Stomach (tissue), 8 donors: ENCODE measurements at regions not wholly inside any gene's neighbourhood (a gene's known extent, or its start where the extent isn't known, plus 50 kb on each side); places are given as distances from the start of the nearest gene placed in this dataset.

Experiments
- DNase-seq, 2 donors: peaks; one replicate each; pipeline versions ENCODE4 v3.0.0 to v3.0.0-alpha.2; 2013 to 2019
- H3K27ac ChIP-seq, 5 donors: fragments of 200-600 bp in 4 of 5; sonication (generic) in 4 of 5; one replicate each; pipeline ENCODE4 v1.5.1; 2013 to 2019; ENCODE audit warnings: mild to moderate bottlenecking in 1 of 5, moderate library complexity in 1 of 5
- H3K27me3 ChIP-seq, 3 donors: fragments of 200-600 bp; sonication (generic); one replicate each; pipeline ENCODE4 v1.5.1; 2017 to 2019; ENCODE audit warnings: mixed run types in 1 of 3
- H3K36me3 ChIP-seq, 4 donors: fragments of 200-600 bp; sonication (generic); 1 replicate in 3 of 4; 2 replicates in 1 of 4; pipeline ENCODE4 v1.5.1; 2016 to 2019
- H3K4me1 ChIP-seq, 4 donors: fragments of 200-600 bp; sonication (generic); one replicate each; pipeline ENCODE4 v1.5.1; 2016 to 2019
- H3K4me3 ChIP-seq, 4 donors: fragments of 200-600 bp; sonication (generic) in 3 of 4; one replicate each; pipeline ENCODE4 v1.5.1; 2016 to 2019; ENCODE audit warnings: mild to moderate bottlenecking in 1 of 4
- H3K9me3 ChIP-seq, 4 donors: fragments of 200-600 bp; sonication (generic); one replicate each; pipeline ENCODE4 v1.5.1; 2016 to 2019
- CTCF ChIP-seq, 7 experiments: fragments of 450-650 bp in 4 of 7; fragments of 200-600 bp in 3 of 7; sonication (generic) in 3 of 7; IDR thresholded peaks; one replicate each; pipeline ENCODE4 v1.5.1; 2016 to 2019; ENCODE audit warnings: antibody characterized with exemption in 7 of 7, control low read depth in 2 of 7, mild to moderate bottlenecking in 1 of 7
- EP300 ChIP-seq: sonication (generic); formaldehyde crosslinking; IDR thresholded peaks from one replicate; pipeline ENCODE4 v1.6.1; 2017; ENCODE audit warnings: antibody characterized with exemption
- POLR2A ChIP-seq, 4 donors: fragments of 450-650 bp; IDR thresholded peaks; one replicate each; pipeline ENCODE4 v1.6.1; 2016; ENCODE audit warnings: antibody characterized with exemption in 4 of 4, control low read depth in 2 of 4, mild to moderate bottlenecking in 1 of 4, moderate library complexity in 1 of 4
- POLR2AphosphoS5 ChIP-seq, 3 donors: sonication (generic); formaldehyde crosslinking; IDR thresholded peaks; one replicate each; pipeline ENCODE4 v1.6.1; 2016; ENCODE audit warnings: antibody characterized with exemption in 3 of 3
- WGBS, 5 donors: extraction: QIAGEN DNeasy Blood & Tissue Kit in 3 of 5; methylation state at CpG; one replicate each; pipeline versions ENCODE4 v1.1.5 to v1.1.7; 2013 to 2018; 5-methylcytosine and 5-hydroxymethylcytosine counted together
- intact Hi-C: fragments of 100-400 bp; cut with DNase I; formaldehyde crosslinking; loops from one replicate; pipeline ENCODE4 v1.15.1; 2023; ENCODE audit warnings: low total_unique reads
- donor health status: healthy with polysubstance abuse.
- donor health status: Bipolar disorder and iron deficiency.
- donor health status: healthy.

- Histone ChIP-seq H3K4me1 (no peaks in the 10 kb centered on the region), H3K27me3 (peaks cover 0 to 8% (median 0%) of the 10 kb centered on the region in 3 donors), H3K9me3 (peaks cover 6 to 9% (median 8%) of the 10 kb centered on the region in 4 donors), H3K27ac (no peak overlapping the region), H3K4me3 (no peak overlapping the region), H3K36me3 (no peaks in the 10 kb centered on the region)
- intact Hi-C loops: no loop called here
- TF ChIP-seq POLR2AphosphoS5 (IDR thresholded peaks at IDR 0.05) (no peak), EP300 (no peak), CTCF (IDR thresholded peaks at IDR 0.05) (no peak), POLR2A (IDR thresholded peaks at IDR 0.05) (no peak)
- WGBS, 5 donors: 51 to 64% (median 61%) methylated on average over 1 of the region's 1 CpG
- no peak for DNase-seq
These were observed 141.1 kb upstream of the GGTLC1 start for GRCh38 chr20:24129641-24130040.

GRCh38 chr20:24124951-24125650, 136.5 kb upstream of the GGTLC1 start:
- TF ChIP-seq CTCF (IDR thresholded peaks at IDR 0.05): no peak
- TF ChIP-seq EP300: no peak
- TF ChIP-seq POLR2AphosphoS5 (IDR thresholded peaks at IDR 0.05): no peak
- no peak for TF ChIP-seq POLR2A (IDR thresholded peaks at IDR 0.05)
- Histone ChIP-seq H3K27me3 (peaks cover 0 to 8% (median 0%) of the 10 kb centered on the region in 3 donors), H3K36me3 (no peaks in the 10 kb centered on the region), H3K4me3 (no peak overlapping the region), H3K27ac (no peak overlapping the region), H3K9me3 (peaks cover 6 to 9% (median 8%) of the 10 kb centered on the region in 4 donors), H3K4me1 (no peaks in the 10 kb centered on the region)
- no peak for DNase-seq
- WGBS, 5 donors: 73 to 84% (median 80%) methylated on average over 10 of the region's 10 CpGs
- intact Hi-C loops: no loop called here

GRCh38 chr20:24124003-24124402, 135.4 kb upstream of the GGTLC1 start:
- no peak for TF ChIP-seq EP300
- no peak for TF ChIP-seq CTCF (IDR thresholded peaks at IDR 0.05)
- TF ChIP-seq POLR2AphosphoS5 (IDR thresholded peaks at IDR 0.05): no peak
- TF ChIP-seq POLR2A (IDR thresholded peaks at IDR 0.05): no peak
- intact Hi-C loops: no loop called here

GRCh38 chr20:24118441-24119175, 130.0 kb upstream of the GGTLC1 start:
- H3K36me3 ChIP-seq: no peaks in the 10 kb centered on the region
- no peak overlapping the region for H3K27ac ChIP-seq
- H3K9me3 ChIP-seq: no peaks in the 10 kb centered on the region
- peaks cover 5 to 21% (median 11%) of the 10 kb centered on the region in 4 donors for H3K4me1 ChIP-seq
- 33 to 47% (median 41%) methylated on average over 14 to 16 of the region's 16 CpGs for WGBS, 5 donors
- intact Hi-C loops: no loop called here
- no peak overlapping the region for H3K4me3 ChIP-seq
- H3K27me3 ChIP-seq: no peaks in the 10 kb centered on the region
- peak in 1 of 2 donors; percentile 32 for DNase-seq
- TF ChIP-seq POLR2AphosphoS5 (IDR thresholded peaks at IDR 0.05) (peak in 1 of 3 donors; percentile 43), EP300 (no peak)

More at GRCh38 chr20:24124003-24124402, 135.4 kb upstream of the GGTLC1 start:
- WGBS, 5 donors: 77 to 85% (median 79%) methylated on average over 4 of the region's 4 CpGs
- no peak for DNase-seq
- Histone ChIP-seq H3K4me3 (no peak overlapping the region), H3K27me3 (peaks cover 0 to 8% (median 0%) of the 10 kb centered on the region in 3 donors), H3K4me1 (peaks cover 0 to 1% (median 1%) of the 10 kb centered on the region in 4 donors), H3K36me3 (no peaks in the 10 kb centered on the region), H3K9me3 (peaks cover 6 to 9% (median 8%) of the 10 kb centered on the region in 4 donors), H3K27ac (no peak overlapping the region)
